H9 (cell line): ENCODE measurements at regions not wholly inside any gene's neighbourhood (a gene's known extent, or its start where the extent isn't known, plus 50 kb on each side); places are given as distances from the start of the nearest gene placed in this dataset.

Source experiments
- DNase-seq: peaks from one replicate; pipeline ENCODE4 v3.0.0-alpha.2; 2017
- H2AFZ ChIP-seq: one replicate; pipeline ENCODE4 v1.6.1; 2013; ENCODE audit warnings: mild to moderate bottlenecking, low read length, control low read depth, moderate library complexity
- H2AK5ac ChIP-seq: 2 replicates; pipeline ENCODE4 v1.6.1; 2013; ENCODE audit warnings: low read length, control low read depth, mixed read lengths; ENCODE audit not compliant: insufficient read length
- H2BK120ac ChIP-seq: one replicate; pipeline ENCODE4 v1.6.1; 2013; ENCODE audit warnings: low read depth, mild to moderate bottlenecking, low read length, control low read depth, inconsistent platforms; ENCODE audit not compliant: poor library complexity, severe bottlenecking
- H2BK12ac ChIP-seq: 2 replicates; pipeline ENCODE4 v1.6.1; 2013; ENCODE audit warnings: low read length, control low read depth, mixed read lengths, low read depth; ENCODE audit not compliant: insufficient read length
- H2BK15ac ChIP-seq: 2 replicates; pipeline ENCODE4 v1.6.1; 2013; ENCODE audit warnings: low read depth, low read length, control low read depth
- H2BK20ac ChIP-seq: one replicate; pipeline ENCODE4 v1.6.1; 2013; ENCODE audit warnings: low read depth, mild to moderate bottlenecking, low read length, control low read depth, inconsistent platforms; ENCODE audit not compliant: poor library complexity, severe bottlenecking
- H2BK5ac ChIP-seq: 2 replicates; pipeline ENCODE4 v1.6.1; 2013; ENCODE audit warnings: low read length, control low read depth, mixed read lengths; ENCODE audit not compliant: insufficient read length
- H3K14ac ChIP-seq: 2 replicates; pipeline ENCODE4 v1.6.1; 2013; ENCODE audit warnings: low read length, control low read depth; ENCODE audit not compliant: insufficient read depth
- H3K18ac ChIP-seq: 2 replicates; pipeline ENCODE4 v1.6.1; 2013; ENCODE audit warnings: low read depth, mild to moderate bottlenecking, mixed read lengths, low read length, control low read depth; ENCODE audit not compliant: insufficient read length
- H3K23ac ChIP-seq: 2 replicates; pipeline ENCODE4 v1.6.1; 2013; ENCODE audit warnings: low read length, control low read depth, mixed read lengths, low read depth; ENCODE audit not compliant: insufficient read length
- H3K23me2 ChIP-seq: 2 replicates; pipeline ENCODE4 v1.6.1; 2013; ENCODE audit warnings: low read depth, mild to moderate bottlenecking, mixed read lengths, low read length, control low read depth; ENCODE audit not compliant: insufficient read length, poor library complexity, severe bottlenecking
- H3K27ac ChIP-seq: 2 replicates; pipeline ENCODE4 v1.5.1; 2013; ENCODE audit warnings: low read length, control low read depth, mixed read lengths, low read depth; ENCODE audit not compliant: insufficient read length
- H3K27me3 ChIP-seq: 2 replicates; pipeline ENCODE4 v1.6.1; 2013; ENCODE audit warnings: low read length, control low read depth, inconsistent platforms; ENCODE audit not compliant: insufficient read depth
- H3K4ac ChIP-seq: 2 replicates; pipeline ENCODE4 v1.6.1; 2013; ENCODE audit warnings: low read depth, mild to moderate bottlenecking, control low read depth, inconsistent platforms, low read length, moderate library complexity
- H3K4me1 ChIP-seq: 2 replicates; pipeline ENCODE4 v1.6.1; 2013; ENCODE audit warnings: low read length, control low read depth, inconsistent platforms; ENCODE audit not compliant: insufficient read depth
- H3K4me2 ChIP-seq: 2 replicates; pipeline ENCODE4 v1.6.1; 2013; ENCODE audit warnings: low read length, control low read depth, mixed read lengths; ENCODE audit not compliant: insufficient read length, insufficient read depth
- H3K56ac ChIP-seq: 2 replicates; pipeline ENCODE4 v1.6.1; 2013; ENCODE audit warnings: low read depth, mild to moderate bottlenecking, mixed read lengths, low read length, control low read depth; ENCODE audit not compliant: insufficient read length
- H3K79me1 ChIP-seq: 2 replicates; pipeline ENCODE4 v1.6.1; 2013; ENCODE audit warnings: low read depth, mild to moderate bottlenecking, moderate library complexity, low read length, control low read depth, inconsistent platforms; ENCODE audit not compliant: insufficient read depth, poor library complexity, severe bottlenecking
- H3K79me2 ChIP-seq: 2 replicates; pipeline ENCODE4 v1.6.1; 2013; ENCODE audit warnings: low read length, control low read depth, inconsistent platforms; ENCODE audit not compliant: insufficient read depth
- H3K9ac ChIP-seq: 2 replicates; pipeline ENCODE4 v1.6.1; 2013; ENCODE audit warnings: low read length, control low read depth, mixed read lengths; ENCODE audit not compliant: insufficient read length; ENCODE audit errors: extremely low read depth
- H3K9me3 ChIP-seq: one replicate; pipeline ENCODE4 v1.6.1; 2013; ENCODE audit warnings: low read depth, low read length, inconsistent platforms; ENCODE audit not compliant: control insufficient read depth
- H3T11ph ChIP-seq: one replicate; pipeline ENCODE4 v1.6.1; 2013; ENCODE audit warnings: mild to moderate bottlenecking, low read length, control low read depth, inconsistent platforms
- H4K20me1 ChIP-seq: one replicate; pipeline ENCODE4 v1.6.1; 2013; ENCODE audit not compliant: control insufficient read depth, insufficient read length, insufficient read depth
- H4K5ac ChIP-seq: 2 replicates; pipeline ENCODE4 v1.6.1; 2013; ENCODE audit warnings: low read depth, mild to moderate bottlenecking, mixed read lengths, low read length, control low read depth; ENCODE audit not compliant: insufficient read length
- H4K8ac ChIP-seq: replicated peaks from 2 replicates; pipeline ENCODE4 v1.6.1; 2013; ENCODE audit warnings: low read length, control low read depth, mixed read lengths, low read depth; ENCODE audit not compliant: insufficient read length
- H4K91ac ChIP-seq: 2 replicates; pipeline ENCODE4 v1.6.1; 2013; ENCODE audit warnings: low read depth, mild to moderate bottlenecking, moderate library complexity, mixed read lengths, low read length, control low read depth; ENCODE audit not compliant: insufficient read length
- H3K27ac Mint-ChIP-seq, 3 experiments: 2 replicates in 2 of 3; 3 replicates in 1 of 3; pipeline ENCODE4 v1.8.0; 2020 to 2021; ENCODE audit warnings: mixed read lengths in 3 of 3, mild to moderate bottlenecking in 1 of 3, moderate library complexity in 1 of 3
- H3K27me3 Mint-ChIP-seq: 2 replicates; pipeline ENCODE4 v1.8.0; 2021; ENCODE audit warnings: low read depth, mild to moderate bottlenecking, moderate library complexity, mixed read lengths
- H3K36me3 Mint-ChIP-seq, 3 experiments: 2 replicates in 2 of 3; 3 replicates in 1 of 3; pipeline ENCODE4 v1.8.0; 2020 to 2021; ENCODE audit warnings: low read depth in 3 of 3, mixed read lengths in 3 of 3; ENCODE audit not compliant: insufficient read depth in 1 of 3
- H3K4me1 Mint-ChIP-seq, 2 experiments: 2 replicates each; pipeline ENCODE4 v1.8.0; 2020; ENCODE audit warnings: mixed read lengths in 2 of 2
- H3K4me3 Mint-ChIP-seq, 2 experiments: 2 replicates in 1 of 2; 3 replicates in 1 of 2; pipeline ENCODE4 v1.8.0; 2020 to 2021; ENCODE audit warnings: mild to moderate bottlenecking in 2 of 2, mixed read lengths in 2 of 2, moderate library complexity in 1 of 2
- H3K9me3 Mint-ChIP-seq, 2 experiments: 2 replicates in 1 of 2; 3 replicates in 1 of 2; pipeline ENCODE4 v1.8.0; 2020; ENCODE audit warnings: mild to moderate bottlenecking in 2 of 2, mixed read lengths in 2 of 2, moderate library complexity in 1 of 2
- WGBS: extraction: QIAGEN DNeasy Blood & Tissue Kit; methylation state at CpG from one replicate; pipeline ENCODE4 v1.1.7; 2013; ENCODE audit warnings: missing lambda C conversion rate, low lambda C conversion rate, mixed read lengths; ENCODE audit not compliant: insufficient read length; ENCODE audit errors: extremely low coverage; 5-methylcytosine and 5-hydroxymethylcytosine counted together
- TF ChIP-seq, protein P1 (sequence below): fragments of 200-600 bp; sonication (generic); conservative IDR thresholded peaks from 3 replicates; pipeline ENCODE4 v1.8.0; 2021; ENCODE audit warnings: antibody characterized with exemption, mild to moderate bottlenecking

DNA sequence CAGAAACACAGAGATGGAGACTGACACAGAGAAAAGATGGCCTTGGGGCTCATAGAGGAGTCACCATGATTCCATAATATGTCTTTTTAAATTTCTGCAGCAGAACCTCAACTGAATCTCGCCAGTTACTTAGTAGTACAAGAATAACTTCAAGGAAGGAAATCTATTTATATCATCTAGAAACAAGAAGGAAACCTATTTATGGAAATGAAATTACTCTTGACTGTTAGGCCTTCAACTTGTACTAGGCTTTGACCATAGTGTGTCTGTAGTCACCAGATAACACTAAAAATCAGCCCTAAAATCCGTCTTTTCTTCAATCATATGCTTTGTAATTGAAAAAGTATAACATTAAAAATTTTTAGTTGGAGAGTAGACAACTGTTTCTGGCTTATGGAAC is 740.4 kb downstream of the TRIML1 start:
- Histone ChIP-seq H3K9ac (no peak overlapping the region), H3K23me2 (no peaks in the 10 kb centered on the region), H4K20me1 (no peaks in the 10 kb centered on the region), H3T11ph (no peak overlapping the region), H3K4me2 (no peak overlapping the region), H4K5ac (no peak overlapping the region), H3K27ac (no peak overlapping the region), H3K4me1 (no peaks in the 10 kb centered on the region), H3K18ac (no peak overlapping the region), H2BK15ac (no peak overlapping the region), H3K14ac (no peak overlapping the region), H4K91ac (no peak overlapping the region), H2BK120ac (no peak overlapping the region), H2BK20ac (no peak overlapping the region), H2AK5ac (no peak overlapping the region), H3K9me3 (no peaks in the 10 kb centered on the region), H3K23ac (no peak overlapping the region), H3K56ac (no peak overlapping the region), H2AFZ (no peak overlapping the region), H2BK5ac (no peak overlapping the region), H4K8ac (no peak overlapping the region), H2BK12ac (no peak overlapping the region), H3K79me2 (no peaks in the 10 kb centered on the region), H3K4ac (no peak overlapping the region), H3K27me3 (no peaks in the 10 kb centered on the region), H3K79me1 (no peaks in the 10 kb centered on the region)
- no peak overlapping the region for H3K27ac Mint-ChIP-seq
- WGBS, result no CpG with 5 or more reads among the region's 2 CpGs
- no peaks in the 10 kb centered on the region for H3K27me3 Mint-ChIP-seq
- H3K9me3 Mint-ChIP-seq, result peaks cover 0 to 2% of the 10 kb centered on the region in 2 experiments; a peak in 2 of 5 replicates
- TF ChIP-seq, protein P1, sequence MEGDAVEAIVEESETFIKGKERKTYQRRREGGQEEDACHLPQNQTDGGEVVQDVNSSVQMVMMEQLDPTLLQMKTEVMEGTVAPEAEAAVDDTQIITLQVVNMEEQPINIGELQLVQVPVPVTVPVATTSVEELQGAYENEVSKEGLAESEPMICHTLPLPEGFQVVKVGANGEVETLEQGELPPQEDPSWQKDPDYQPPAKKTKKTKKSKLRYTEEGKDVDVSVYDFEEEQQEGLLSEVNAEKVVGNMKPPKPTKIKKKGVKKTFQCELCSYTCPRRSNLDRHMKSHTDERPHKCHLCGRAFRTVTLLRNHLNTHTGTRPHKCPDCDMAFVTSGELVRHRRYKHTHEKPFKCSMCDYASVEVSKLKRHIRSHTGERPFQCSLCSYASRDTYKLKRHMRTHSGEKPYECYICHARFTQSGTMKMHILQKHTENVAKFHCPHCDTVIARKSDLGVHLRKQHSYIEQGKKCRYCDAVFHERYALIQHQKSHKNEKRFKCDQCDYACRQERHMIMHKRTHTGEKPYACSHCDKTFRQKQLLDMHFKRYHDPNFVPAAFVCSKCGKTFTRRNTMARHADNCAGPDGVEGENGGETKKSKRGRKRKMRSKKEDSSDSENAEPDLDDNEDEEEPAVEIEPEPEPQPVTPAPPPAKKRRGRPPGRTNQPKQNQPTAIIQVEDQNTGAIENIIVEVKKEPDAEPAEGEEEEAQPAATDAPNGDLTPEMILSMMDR, result no peak
- peaks cover 0 to 4% (median 0%) of the 10 kb centered on the region in 3 experiments; a peak in 1 of 7 replicates for H3K36me3 Mint-ChIP-seq
- no peak overlapping the region for H3K4me3 Mint-ChIP-seq
- no peak for DNase-seq
- H3K4me1 Mint-ChIP-seq, result peaks cover 6 to 8% of the 10 kb centered on the region in 2 experiments; a peak in 3 of 4 replicates
